H1 (cell line): ENCODE measurements at regions not wholly inside any gene's neighbourhood (a gene's known extent, or its start where the extent isn't known, plus 50 kb on each side); places are given as distances from the start of the nearest gene placed in this dataset.

Experiments
- ASH2L ChIP-seq: fragments of 200-600, 300-600 bp; sonication (generic); IDR thresholded peaks from one replicate; pipeline ENCODE4 v1.7.1; 2017; ENCODE audit warnings: low read length
- CBX5 ChIP-seq: fragments of 300-800, 300-1000 bp; sonication (generic); IDR thresholded peaks from 2 replicates; pipeline ENCODE4 v1.7.1; 2016; ENCODE audit warnings: antibody characterized with exemption, low read length, low read depth
- CHD1 ChIP-seq: IDR thresholded peaks from 2 replicates; pipeline ENCODE4 v1.6.1; 2012; ENCODE audit warnings: low read depth, low read length, improper control_type of control experiment
- HDAC2 ChIP-seq, 2 experiments: fragments of 300-600 bp in 1 of 2; sonication (generic) in 1 of 2; IDR thresholded peaks; 2 replicates each; pipeline ENCODE4 v1.6.1; 2011 to 2012; ENCODE audit warnings: low read depth in 2 of 2, low read length in 2 of 2, mild to moderate bottlenecking in 2 of 2, moderate library complexity in 2 of 2, borderline replicate concordance in 1 of 2, inconsistent platforms in 1 of 2
- POU5F1 ChIP-seq: IDR thresholded peaks from 2 replicates; pipeline ENCODE4 v1.6.1; 2011; ENCODE audit warnings: low read depth, mild to moderate bottlenecking, low read length, moderate library complexity
- RBBP5 ChIP-seq: IDR thresholded peaks from 2 replicates; pipeline ENCODE4 v1.7.1; 2012; ENCODE audit warnings: low read depth, mild to moderate bottlenecking, inconsistent platforms, low read length, moderate library complexity, borderline replicate concordance
- SP4 ChIP-seq: IDR thresholded peaks from 2 replicates; pipeline ENCODE4 v1.6.1; 2012; ENCODE audit warnings: low read length, inconsistent platforms
- SUZ12 ChIP-seq: fragments of 200-600 bp; sonication (generic); IDR thresholded peaks from 2 replicates; pipeline ENCODE4 v1.6.1; 2012; ENCODE audit warnings: mild to moderate bottlenecking, inconsistent platforms, low read length, moderate library complexity, mixed read lengths

GRCh38 chr5:157987259-157987658, 128.3 kb upstream of the CLINT1 start (continued):
- no peak for TF ChIP-seq SUZ12
- TF ChIP-seq HDAC2 (IDR thresholded peaks at IDR 0.05; ENCODE audit: borderline replicate concordance in 1 of 2, low read depth in 2 of 2, low read length in 2 of 2), result no peak
- TF ChIP-seq POU5F1, result no peak
- no peak for TF ChIP-seq CHD1
- TF ChIP-seq CBX5, result no peak
- no peak for TF ChIP-seq RBBP5
- no peak for TF ChIP-seq ASH2L
- no peak for TF ChIP-seq SP4
